ENCODE measurements at regions not wholly inside any gene's neighbourhood (a gene's known extent, or its start where the extent isn't known, plus 50 kb on each side); places are given as distances from the start of the nearest gene placed in this dataset.
"Not testable (repeated sequence)": the region's sequence is repeated elsewhere in the genome, so short reads cannot be mapped to it uniquely, and the experiment has no call there.

DNA sequence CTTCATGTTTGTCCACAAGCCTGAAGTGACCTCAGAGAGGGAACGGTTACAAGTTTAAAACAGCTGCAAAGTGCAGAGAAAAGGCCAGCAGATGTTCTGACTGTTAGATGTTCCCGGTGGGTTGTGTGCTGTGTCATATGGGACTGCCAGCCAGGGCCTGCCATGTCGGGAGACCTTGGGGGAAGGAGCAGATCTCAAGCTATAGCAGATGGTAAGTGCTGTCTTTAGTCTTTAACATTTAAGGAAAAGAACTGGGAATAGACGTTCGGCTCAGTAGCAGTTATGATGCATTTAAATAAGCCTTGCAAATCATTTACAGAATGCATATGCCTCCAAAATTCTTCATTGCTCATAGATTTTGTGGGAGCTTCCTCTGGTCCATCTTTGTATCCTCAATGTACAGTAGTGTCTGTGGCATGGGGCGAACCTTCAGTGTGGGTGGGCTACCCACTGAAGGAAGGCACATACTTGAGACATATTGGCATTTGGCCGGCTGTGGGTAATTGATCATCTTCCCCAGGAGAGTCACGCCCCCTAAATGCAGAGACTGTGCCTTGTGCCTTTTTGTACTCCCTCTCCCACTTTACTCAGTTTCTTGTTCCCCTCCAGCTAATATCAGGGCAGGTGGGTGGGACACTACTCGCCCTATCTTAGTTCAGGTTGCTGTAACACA lies 131.9 kb downstream of the NPIPB5 start:
- TF ChIP-seq, protein P1, sequence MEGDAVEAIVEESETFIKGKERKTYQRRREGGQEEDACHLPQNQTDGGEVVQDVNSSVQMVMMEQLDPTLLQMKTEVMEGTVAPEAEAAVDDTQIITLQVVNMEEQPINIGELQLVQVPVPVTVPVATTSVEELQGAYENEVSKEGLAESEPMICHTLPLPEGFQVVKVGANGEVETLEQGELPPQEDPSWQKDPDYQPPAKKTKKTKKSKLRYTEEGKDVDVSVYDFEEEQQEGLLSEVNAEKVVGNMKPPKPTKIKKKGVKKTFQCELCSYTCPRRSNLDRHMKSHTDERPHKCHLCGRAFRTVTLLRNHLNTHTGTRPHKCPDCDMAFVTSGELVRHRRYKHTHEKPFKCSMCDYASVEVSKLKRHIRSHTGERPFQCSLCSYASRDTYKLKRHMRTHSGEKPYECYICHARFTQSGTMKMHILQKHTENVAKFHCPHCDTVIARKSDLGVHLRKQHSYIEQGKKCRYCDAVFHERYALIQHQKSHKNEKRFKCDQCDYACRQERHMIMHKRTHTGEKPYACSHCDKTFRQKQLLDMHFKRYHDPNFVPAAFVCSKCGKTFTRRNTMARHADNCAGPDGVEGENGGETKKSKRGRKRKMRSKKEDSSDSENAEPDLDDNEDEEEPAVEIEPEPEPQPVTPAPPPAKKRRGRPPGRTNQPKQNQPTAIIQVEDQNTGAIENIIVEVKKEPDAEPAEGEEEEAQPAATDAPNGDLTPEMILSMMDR (IDR thresholded peaks at IDR 0.05; ENCODE audit: insufficient read depth, low read depth, low read length, missing control alignments) = no peak
- DNase-seq (ENCODE audit: low read depth) = no peak
- no peak overlapping the region for H3K4me3 ChIP-seq (ENCODE audit: low read depth, low read length)

DNA sequence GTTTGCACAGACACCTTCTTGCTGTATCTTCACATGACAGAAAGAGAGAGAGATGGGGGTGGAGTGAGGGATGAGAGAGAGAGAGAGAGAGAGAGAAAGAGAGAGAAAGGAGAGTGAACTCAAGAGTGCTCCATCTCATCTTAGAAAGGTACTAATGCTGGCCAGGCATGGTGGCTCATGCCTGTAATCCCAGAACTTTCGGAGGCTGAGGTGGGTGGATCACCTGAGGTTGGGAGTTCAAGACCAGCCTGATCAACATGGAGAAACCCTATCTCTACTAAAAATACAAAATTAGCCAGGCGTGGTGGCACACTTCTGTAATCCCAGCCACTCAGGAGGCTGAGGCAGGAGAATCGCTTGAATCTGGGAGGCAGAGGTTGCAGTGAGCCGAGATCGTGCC lies 132.5 kb downstream of the NPIPB5 start:
- not testable (repeated sequence) for DNase-seq (ENCODE audit: low read depth)

DNA sequence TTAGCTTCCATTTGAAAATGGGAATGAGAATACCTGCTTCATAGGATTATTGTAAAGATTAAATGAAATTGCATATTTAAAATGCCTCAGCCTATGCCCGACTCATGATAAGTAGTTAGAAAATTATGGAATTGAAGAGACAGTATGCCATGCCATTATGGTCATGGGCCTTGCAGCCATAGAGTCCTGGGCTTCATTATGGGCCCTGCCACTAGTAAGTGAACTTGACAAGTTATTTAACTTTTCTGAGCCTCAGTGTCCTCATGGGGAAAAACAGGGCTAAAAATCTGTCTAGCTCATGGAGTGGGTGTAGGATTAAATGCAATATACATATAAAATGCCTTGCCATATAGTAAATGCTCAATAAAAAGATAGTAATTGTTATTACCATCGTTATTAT lies 133.2 kb downstream of the NPIPB5 start:
- no peak overlapping the region for H3K4me3 ChIP-seq (ENCODE audit: low read depth, low read length)
- TF ChIP-seq, protein P1 (IDR thresholded peaks at IDR 0.05; ENCODE audit: insufficient read depth, low read depth, low read length, missing control alignments) = no peak
- DNase-seq (ENCODE audit: low read depth) = no peak

More for the DNA sequence above, 132.5 kb downstream of the NPIPB5 start:
- not testable (repeated sequence) for H3K4me3 ChIP-seq (ENCODE audit: low read depth, low read length)

DNA sequence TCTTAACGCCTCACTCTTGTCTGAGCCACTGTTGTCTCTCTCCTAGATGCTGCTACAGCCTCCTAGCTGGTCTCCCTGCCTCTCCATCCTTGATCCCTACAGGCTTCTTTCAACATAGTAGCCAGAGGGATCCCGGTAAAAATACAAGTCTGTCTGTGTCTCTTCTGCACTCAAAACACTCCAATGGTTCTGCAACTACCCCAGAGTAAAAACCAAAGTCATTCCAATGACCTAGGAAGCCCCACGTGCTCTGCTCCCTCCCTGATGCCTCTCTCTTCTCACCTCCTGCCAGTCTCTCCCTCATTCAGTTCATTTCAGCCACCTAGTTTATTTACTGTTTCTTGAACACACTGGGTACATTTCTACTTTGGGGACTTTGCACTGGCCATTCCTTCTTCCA lies 135.2 kb downstream of the NPIPB5 start:
- TF ChIP-seq, protein P1 (IDR thresholded peaks at IDR 0.05; ENCODE audit: insufficient read depth, low read depth, low read length, missing control alignments) = no peak
- H3K4me3 ChIP-seq (ENCODE audit: low read depth, low read length) = no peak overlapping the region
- DNase-seq (ENCODE audit: low read depth) = no peak

DNA sequence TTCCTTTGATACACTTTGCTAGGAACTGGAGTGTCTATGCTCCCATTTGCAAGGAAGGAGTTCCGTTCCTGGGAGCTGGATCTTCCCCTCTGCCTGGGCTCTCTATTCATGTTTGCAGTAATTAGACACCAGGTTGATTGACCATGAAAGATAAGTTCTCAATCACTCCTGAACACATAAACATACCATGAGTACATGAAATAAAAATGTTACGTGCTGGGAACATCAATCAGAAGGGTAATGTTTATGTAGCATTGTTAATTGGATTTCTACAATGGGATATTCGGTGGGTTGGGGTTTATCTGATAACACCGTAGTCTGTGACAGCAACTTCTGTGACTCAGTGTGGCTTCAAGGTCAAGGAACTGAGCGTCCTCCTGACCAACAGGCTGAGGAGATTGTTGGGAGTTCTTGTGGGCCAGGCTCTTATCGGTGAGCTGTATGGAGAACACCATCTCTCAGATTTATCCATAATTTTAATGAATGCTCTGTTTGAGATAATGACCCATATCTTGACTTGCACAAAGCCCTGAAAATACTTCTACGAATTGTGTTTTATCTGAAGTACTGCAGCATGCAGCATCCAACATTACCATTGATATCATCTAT lies 136.4 kb downstream of the NPIPB5 start:
- DNase-seq (ENCODE audit: low read depth) = no peak
- TF ChIP-seq, protein P1 (IDR thresholded peaks at IDR 0.05; ENCODE audit: insufficient read depth, low read depth, low read length, missing control alignments) = no peak
- H3K4me3 ChIP-seq (ENCODE audit: low read depth, low read length) = no peak overlapping the region

- TF ChIP-seq, protein P1 (IDR thresholded peaks at IDR 0.05; ENCODE audit: insufficient read depth, low read depth, low read length, missing control alignments) = no peak
- no peak for DNase-seq (ENCODE audit: low read depth)
- H3K4me3 ChIP-seq (ENCODE audit: low read depth, low read length) = no peak overlapping the region
Observed at GRCh38 chr16:22648141-22648540, 137.4 kb downstream of the NPIPB5 start.

GRCh38 chr16:22648941-22649340 lies 138.2 kb downstream of the NPIPB5 start:
- no peak for DNase-seq (ENCODE audit: low read depth)
- TF ChIP-seq, protein P1 (IDR thresholded peaks at IDR 0.05; ENCODE audit: insufficient read depth, low read depth, low read length, missing control alignments) = no peak

DNA sequence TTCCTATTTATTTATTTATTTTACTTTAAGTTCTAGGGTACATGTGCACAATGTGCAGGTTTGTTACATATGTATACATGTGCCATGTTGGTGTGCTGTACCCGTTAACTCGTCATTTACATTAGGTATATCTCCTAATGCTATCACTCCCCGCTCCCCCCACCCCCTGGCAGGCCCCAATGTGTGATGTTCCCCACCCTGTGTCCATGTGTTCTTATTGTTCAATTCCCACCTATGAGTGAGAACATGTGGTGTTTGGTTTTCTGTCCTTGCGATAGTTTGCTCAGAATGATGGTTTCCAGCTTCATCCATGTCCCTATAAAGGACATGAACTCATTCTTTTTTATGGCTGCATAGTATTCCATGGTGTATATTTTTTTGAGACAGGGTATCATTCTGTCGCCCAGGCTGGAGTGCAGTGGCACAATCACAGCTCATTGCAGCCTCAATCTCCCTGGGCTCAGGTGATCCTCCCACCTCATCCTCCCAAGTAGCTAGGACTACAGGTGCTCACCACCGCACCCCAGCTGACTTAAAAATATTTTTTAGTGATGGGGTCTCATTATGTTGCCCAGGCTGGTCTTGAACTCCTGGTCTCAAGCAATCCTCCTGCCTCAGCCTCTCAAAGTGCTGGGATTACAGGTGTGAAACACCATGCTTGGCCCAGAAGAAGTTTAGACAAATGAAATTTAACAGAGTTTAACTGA lies 140.6 kb downstream of the NPIPB5 start:
- not testable (repeated sequence) for H3K4me3 ChIP-seq (ENCODE audit: low read depth, low read length); DNase-seq (ENCODE audit: low read depth)

More at GRCh38 chr16:22648941-22649340, 138.2 kb downstream of the NPIPB5 start:
- no peak overlapping the region for H3K4me3 ChIP-seq (ENCODE audit: low read depth, low read length)

All from GM12865 (cell line).